Fibroblast of villous mesenchyme (primary cell): ENCODE measurements at regions not wholly inside any gene's neighbourhood (a gene's known extent, or its start where the extent isn't known, plus 50 kb on each side); places are given as distances from the start of the nearest gene placed in this dataset.

Source experiments
- DNase-seq: peaks from one replicate; pipeline ENCODE4 v3.0.0-alpha.2; 2010; ENCODE audit warnings: low read depth
- H3K4me3 ChIP-seq: 2 replicates; pipeline ENCODE4 v1.5.1; 2011; ENCODE audit warnings: low read depth, mild to moderate bottlenecking, low read length
- TF ChIP-seq, protein P1 (sequence below): IDR thresholded peaks from 2 replicates; pipeline ENCODE4 v1.5.1; 2012; ENCODE audit warnings: low read depth, mild to moderate bottlenecking, low read length; ENCODE audit not compliant: insufficient read depth

DNA sequence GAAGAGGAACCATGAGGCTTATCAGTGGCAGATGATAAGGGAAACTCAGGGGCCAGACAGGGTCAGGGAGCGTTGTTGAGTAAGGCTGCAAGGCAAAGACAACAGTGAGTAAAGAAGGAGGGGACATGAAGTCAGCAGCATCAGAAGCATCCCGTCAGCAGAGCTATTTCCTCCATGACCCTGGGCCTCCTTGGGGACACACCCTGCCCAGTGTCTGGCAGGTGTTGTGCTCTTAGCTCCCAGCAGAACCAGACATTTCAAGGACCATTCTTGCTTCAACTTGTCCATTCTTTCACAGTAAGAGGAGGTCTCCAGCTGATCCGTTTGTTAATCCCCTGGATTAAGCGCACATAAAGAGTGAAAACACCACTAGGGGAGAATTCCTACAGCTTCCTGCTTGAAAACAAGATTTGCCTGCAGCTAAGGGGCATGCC lies 88.7 kb upstream of the MEIS1 start:
- TF ChIP-seq, protein P1, sequence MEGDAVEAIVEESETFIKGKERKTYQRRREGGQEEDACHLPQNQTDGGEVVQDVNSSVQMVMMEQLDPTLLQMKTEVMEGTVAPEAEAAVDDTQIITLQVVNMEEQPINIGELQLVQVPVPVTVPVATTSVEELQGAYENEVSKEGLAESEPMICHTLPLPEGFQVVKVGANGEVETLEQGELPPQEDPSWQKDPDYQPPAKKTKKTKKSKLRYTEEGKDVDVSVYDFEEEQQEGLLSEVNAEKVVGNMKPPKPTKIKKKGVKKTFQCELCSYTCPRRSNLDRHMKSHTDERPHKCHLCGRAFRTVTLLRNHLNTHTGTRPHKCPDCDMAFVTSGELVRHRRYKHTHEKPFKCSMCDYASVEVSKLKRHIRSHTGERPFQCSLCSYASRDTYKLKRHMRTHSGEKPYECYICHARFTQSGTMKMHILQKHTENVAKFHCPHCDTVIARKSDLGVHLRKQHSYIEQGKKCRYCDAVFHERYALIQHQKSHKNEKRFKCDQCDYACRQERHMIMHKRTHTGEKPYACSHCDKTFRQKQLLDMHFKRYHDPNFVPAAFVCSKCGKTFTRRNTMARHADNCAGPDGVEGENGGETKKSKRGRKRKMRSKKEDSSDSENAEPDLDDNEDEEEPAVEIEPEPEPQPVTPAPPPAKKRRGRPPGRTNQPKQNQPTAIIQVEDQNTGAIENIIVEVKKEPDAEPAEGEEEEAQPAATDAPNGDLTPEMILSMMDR = no peak
- no peak for DNase-seq
- H3K4me3 ChIP-seq = no peak overlapping the region

DNA sequence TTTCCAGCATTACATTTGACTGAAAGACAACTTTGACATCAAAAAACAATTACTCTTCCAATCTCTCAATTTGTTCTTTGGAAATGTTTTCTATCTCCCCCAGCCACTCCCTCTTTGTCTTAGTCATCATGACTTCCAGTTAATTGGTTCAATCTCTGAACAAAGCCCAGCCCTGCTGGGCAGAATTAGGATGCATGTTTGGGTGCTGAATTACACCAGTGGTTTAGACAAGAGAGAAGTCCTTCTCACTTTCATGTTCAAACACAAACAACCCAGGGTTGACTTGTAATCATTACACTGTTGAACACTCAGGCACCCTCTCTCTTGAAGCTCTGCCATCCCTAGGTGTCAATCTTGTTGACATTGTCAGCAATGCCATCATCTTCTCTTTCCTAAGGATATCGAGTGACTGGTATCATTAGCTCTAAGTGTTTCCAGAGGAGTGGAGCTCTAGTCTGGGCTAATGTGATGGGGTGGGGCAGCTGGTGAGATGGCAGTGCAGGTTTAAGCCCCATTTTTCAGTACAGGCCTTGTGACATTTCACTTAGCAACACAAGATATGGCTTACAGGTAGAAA lies 90.8 kb upstream of the MEIS1 start:
- DNase-seq = no peak
- TF ChIP-seq, protein P1 = no peak
- H3K4me3 ChIP-seq = no peak overlapping the region

DNA sequence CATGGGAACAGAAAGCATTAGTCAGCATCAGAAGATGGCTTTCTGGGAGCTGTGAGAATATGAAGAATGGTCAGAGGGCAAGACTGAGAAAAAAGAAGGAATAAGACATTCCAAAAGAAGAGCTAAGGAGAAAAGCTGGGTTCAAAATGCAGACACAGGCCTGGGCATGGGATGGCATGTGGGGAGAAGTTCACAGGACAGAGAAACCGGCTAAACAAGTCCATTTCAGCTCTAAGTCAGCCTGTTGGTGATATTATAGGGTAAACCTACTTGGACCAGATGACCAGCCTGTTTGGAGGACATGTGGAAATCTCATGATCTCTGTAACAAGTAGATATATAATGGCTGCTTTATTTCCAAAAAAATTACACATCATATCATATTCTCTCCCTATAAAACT lies 91.7 kb upstream of the MEIS1 start:
- DNase-seq = no peak
- H3K4me3 ChIP-seq = no peak overlapping the region
- TF ChIP-seq, protein P1 = no peak

DNA sequence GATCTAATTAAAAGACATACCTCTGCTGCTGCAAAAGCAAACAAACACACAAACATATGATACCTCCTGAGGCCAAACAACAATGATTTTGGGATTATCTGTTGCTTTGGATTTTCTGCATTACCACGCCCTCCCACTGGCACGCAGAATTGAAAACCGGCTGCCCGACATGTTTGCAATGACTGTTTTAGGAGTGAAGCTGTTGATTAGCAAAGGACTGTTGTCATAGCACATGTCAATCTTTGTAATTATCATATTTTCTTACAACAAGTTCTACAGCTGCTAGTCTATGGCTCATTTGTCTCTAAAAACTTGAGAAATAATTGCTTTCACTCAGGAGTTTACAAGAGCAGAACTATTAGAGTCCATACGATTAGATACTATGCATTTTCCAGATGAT lies 94.4 kb upstream of the MEIS1 start:
- TF ChIP-seq, protein P1 = no peak
- no peak overlapping the region for H3K4me3 ChIP-seq
- DNase-seq = no peak

DNA sequence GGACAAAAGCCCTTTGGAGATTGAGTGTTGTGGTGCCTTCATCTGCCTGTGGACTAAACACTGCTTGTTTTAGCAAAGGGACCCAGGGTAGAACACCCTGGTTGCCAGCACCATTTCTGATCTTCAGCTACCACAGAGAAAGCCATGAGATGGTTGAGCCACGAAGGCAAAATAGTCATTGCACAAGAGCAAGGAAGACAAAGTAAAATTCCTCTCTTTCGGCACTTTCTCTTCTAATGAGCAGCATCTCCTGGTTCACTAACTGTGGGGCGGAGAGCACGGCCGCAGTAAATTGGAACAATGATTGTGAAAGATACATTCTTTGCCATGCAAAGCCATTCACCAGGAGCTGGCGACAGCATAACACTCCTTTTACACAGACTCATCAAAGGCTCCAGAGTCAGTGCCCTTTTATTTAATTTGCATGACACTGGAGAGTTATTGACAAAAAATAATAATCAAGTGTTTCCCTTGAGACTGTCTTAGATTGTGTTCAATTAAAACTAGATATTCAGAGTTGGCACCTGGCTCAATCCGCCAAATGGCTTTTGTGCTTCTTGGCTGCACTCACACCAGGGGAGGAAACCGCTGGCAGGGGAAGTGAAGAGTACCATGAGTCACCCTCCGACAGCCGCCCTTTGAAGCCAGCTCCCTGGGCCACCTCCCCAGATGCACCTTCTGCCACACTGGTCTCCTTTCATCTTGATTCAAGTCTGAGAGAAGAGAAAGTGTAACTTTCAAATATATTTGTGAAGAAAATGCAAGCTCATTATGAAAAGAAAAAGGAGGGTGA lies 100.5 kb upstream of the MEIS1 start:
- TF ChIP-seq, protein P1 = no peak
- H3K4me3 ChIP-seq = no peak overlapping the region
- DNase-seq = no peak

DNA sequence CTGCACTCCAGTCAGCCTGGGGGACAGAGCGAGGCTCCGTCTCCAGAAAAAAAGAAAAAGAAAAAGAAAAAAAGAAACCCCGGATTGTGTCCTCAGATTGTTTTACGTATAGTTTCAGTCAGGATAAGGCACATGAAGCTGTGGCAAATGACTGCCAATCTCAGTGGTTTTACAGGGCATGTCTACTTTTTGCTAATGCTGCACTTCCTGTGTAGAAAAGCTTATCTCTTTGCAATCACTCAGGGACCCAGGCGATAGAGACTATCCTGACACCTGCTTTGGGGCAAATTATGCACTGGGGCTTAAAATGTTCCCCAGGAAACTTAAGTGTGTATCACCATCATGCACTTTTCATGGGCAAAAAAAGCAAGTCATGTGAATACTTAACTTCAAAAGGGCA lies 103.7 kb upstream of the MEIS1 start:
- no peak for DNase-seq
- no peak overlapping the region for H3K4me3 ChIP-seq
- TF ChIP-seq, protein P1 = no peak
